Coronary artery (tissue), 2 donors: ENCODE measurements at regions not wholly inside any gene's neighbourhood (a gene's known extent, or its start where the extent isn't known, plus 50 kb on each side); places are given as distances from the start of the nearest gene placed in this dataset.

Experiments
- DNase-seq: peaks from one replicate; pipeline ENCODE4 v3.0.0-alpha.2; 2017; ENCODE audit warnings: low spot score
- H3K27ac ChIP-seq, 2 donors: fragments of 200-600 bp; sonication (generic); one replicate each; pipeline ENCODE4 v1.5.1; 2016 to 2019
- H3K4me3 ChIP-seq: fragments of 200-600 bp; sonication (generic); 2 replicates; pipeline ENCODE4 v1.5.1; 2016; ENCODE audit warnings: mild to moderate bottlenecking, moderate library complexity
- CTCF ChIP-seq: fragments of 200-600 bp; sonication (generic); IDR thresholded peaks from one replicate; pipeline ENCODE4 v1.5.1; 2019; ENCODE audit warnings: antibody characterized with exemption

- no peak for TF ChIP-seq CTCF
- Histone ChIP-seq H3K4me3 (no peak overlapping the region), H3K27ac (no peak overlapping the region)
- DNase-seq = no peak
These were observed 50.0 kb upstream of the KMT2C start for GRCh38 chr7:152485826-152486225.
